SJSA1 (cell line): ENCODE measurements at regions not wholly inside any gene's neighbourhood (a gene's known extent, or its start where the extent isn't known, plus 50 kb on each side); places are given as distances from the start of the nearest gene placed in this dataset.

Source experiments
- DNase-seq, 2 experiments: peaks; one replicate each; pipeline ENCODE4 v3.0.0-alpha.2; 2015 to 2020; ENCODE audit warnings: low spot score in 2 of 2, low read depth in 1 of 2
- H3K27ac ChIP-seq: fragments of 250-450 bp; sonication (Bioruptor Pico); 2 replicates; pipeline ENCODE4 v1.5.1; 2020; ENCODE audit warnings: mild to moderate bottlenecking, moderate library complexity
- H3K27me3 ChIP-seq: fragments of 250-450 bp; sonication (Bioruptor Pico); replicated peaks from 2 replicates; pipeline ENCODE4 v1.5.1; 2020; ENCODE audit warnings: mild to moderate bottlenecking, moderate library complexity
- H3K36me3 ChIP-seq: fragments of 250-450 bp; sonication (Bioruptor Pico); 2 replicates; pipeline ENCODE4 v1.5.1; 2020; ENCODE audit warnings: mild to moderate bottlenecking
- H3K4me1 ChIP-seq: fragments of 250-450 bp; sonication (Bioruptor Pico); replicated peaks from 2 replicates; pipeline ENCODE4 v1.6.1; 2021; ENCODE audit warnings: mild to moderate bottlenecking
- H3K4me3 ChIP-seq: fragments of 250-450 bp; sonication (Bioruptor Pico); 2 replicates; pipeline ENCODE4 v1.5.1; 2020; ENCODE audit warnings: mild to moderate bottlenecking
- H3K9me3 ChIP-seq: fragments of 250-450 bp; sonication (Bioruptor Pico); replicated peaks from 2 replicates; pipeline ENCODE4 v1.5.1; 2020; ENCODE audit warnings: mild to moderate bottlenecking

GRCh38 chr9:30771163-30771708 is 1613.2 kb upstream of the ACO1 start:
- no peak overlapping the region for H3K4me3 ChIP-seq
- H3K9me3 ChIP-seq, result no peaks in the 10 kb centered on the region
- H3K27ac ChIP-seq, result no peak overlapping the region
- H3K4me1 ChIP-seq, result no peaks in the 10 kb centered on the region
- H3K27me3 ChIP-seq, result no peaks in the 10 kb centered on the region
- no peaks in the 10 kb centered on the region for H3K36me3 ChIP-seq
- no peak for DNase-seq

- Histone ChIP-seq H3K36me3 (no peaks in the 10 kb centered on the region), H3K4me3 (no peak overlapping the region), H3K27ac (no peak overlapping the region), H3K9me3 (no peaks in the 10 kb centered on the region), H3K4me1 (no peaks in the 10 kb centered on the region), H3K27me3 (no peaks in the 10 kb centered on the region)
- no peak for DNase-seq
Measured at GRCh38 chr9:30771760-30772159, 1612.7 kb upstream of the ACO1 start.

GRCh38 chr9:30773427-30773826 is 1611.0 kb upstream of the ACO1 start:
- H3K27me3 ChIP-seq, result no peaks in the 10 kb centered on the region
- H3K36me3 ChIP-seq, result no peaks in the 10 kb centered on the region
- DNase-seq, result no peak
- no peak overlapping the region for H3K27ac ChIP-seq
- no peaks in the 10 kb centered on the region for H3K9me3 ChIP-seq
- H3K4me3 ChIP-seq, result no peak overlapping the region
- no peaks in the 10 kb centered on the region for H3K4me1 ChIP-seq

- DNase-seq, result no peak
- no peaks in the 10 kb centered on the region for H3K9me3 ChIP-seq
- no peaks in the 10 kb centered on the region for H3K36me3 ChIP-seq
- H3K4me1 ChIP-seq, result no peaks in the 10 kb centered on the region
- no peak overlapping the region for H3K27ac ChIP-seq
- no peak overlapping the region for H3K4me3 ChIP-seq
- no peaks in the 10 kb centered on the region for H3K27me3 ChIP-seq
Measured at GRCh38 chr9:30774326-30774725, 1610.1 kb upstream of the ACO1 start.

- no peak for DNase-seq
- no peak overlapping the region for H3K27ac ChIP-seq
- H3K4me3 ChIP-seq, result no peak overlapping the region
- no peaks in the 10 kb centered on the region for H3K4me1 ChIP-seq
- no peaks in the 10 kb centered on the region for H3K27me3 ChIP-seq
- no peaks in the 10 kb centered on the region for H3K36me3 ChIP-seq
- no peaks in the 10 kb centered on the region for H3K9me3 ChIP-seq
Measured at GRCh38 chr9:30775236-30775635, 1609.2 kb upstream of the ACO1 start.

GRCh38 chr9:30796764-30797163 is 1587.7 kb upstream of the ACO1 start:
- Histone ChIP-seq H3K27me3 (no peaks in the 10 kb centered on the region), H3K27ac (no peak overlapping the region), H3K4me1 (no peaks in the 10 kb centered on the region), H3K9me3 (no peaks in the 10 kb centered on the region), H3K4me3 (no peak overlapping the region), H3K36me3 (no peaks in the 10 kb centered on the region)
- DNase-seq, result no peak

GRCh38 chr9:30799527-30800101 is 1584.8 kb upstream of the ACO1 start:
- Histone ChIP-seq H3K36me3 (no peaks in the 10 kb centered on the region), H3K27me3 (no peaks in the 10 kb centered on the region), H3K9me3 (no peaks in the 10 kb centered on the region), H3K4me1 (no peaks in the 10 kb centered on the region), H3K4me3 (no peak overlapping the region), H3K27ac (no peak overlapping the region)
- no peak for DNase-seq

GRCh38 chr9:30800421-30800820 is 1584.0 kb upstream of the ACO1 start:
- Histone ChIP-seq H3K27me3 (no peaks in the 10 kb centered on the region), H3K4me3 (no peak overlapping the region), H3K27ac (no peak overlapping the region), H3K36me3 (no peaks in the 10 kb centered on the region), H3K4me1 (no peaks in the 10 kb centered on the region), H3K9me3 (no peaks in the 10 kb centered on the region)
- DNase-seq, result no peak

GRCh38 chr9:30812821-30813220 is 1571.6 kb upstream of the ACO1 start:
- no peaks in the 10 kb centered on the region for H3K4me1 ChIP-seq
- no peak overlapping the region for H3K27ac ChIP-seq
- H3K27me3 ChIP-seq, result no peaks in the 10 kb centered on the region
- no peak for DNase-seq
- H3K4me3 ChIP-seq, result no peak overlapping the region
- no peaks in the 10 kb centered on the region for H3K36me3 ChIP-seq
- no peaks in the 10 kb centered on the region for H3K9me3 ChIP-seq

GRCh38 chr9:30815585-30815984 is 1568.9 kb upstream of the ACO1 start:
- H3K9me3 ChIP-seq, result no peaks in the 10 kb centered on the region
- H3K36me3 ChIP-seq, result no peaks in the 10 kb centered on the region
- no peak for DNase-seq
- no peak overlapping the region for H3K27ac ChIP-seq
- no peak overlapping the region for H3K4me3 ChIP-seq
- no peaks in the 10 kb centered on the region for H3K27me3 ChIP-seq
- H3K4me1 ChIP-seq, result no peaks in the 10 kb centered on the region

- DNase-seq, result no peak
- no peaks in the 10 kb centered on the region for H3K9me3 ChIP-seq
- no peaks in the 10 kb centered on the region for H3K27me3 ChIP-seq
- H3K27ac ChIP-seq, result no peak overlapping the region
- no peaks in the 10 kb centered on the region for H3K36me3 ChIP-seq
- no peaks in the 10 kb centered on the region for H3K4me1 ChIP-seq
- no peak overlapping the region for H3K4me3 ChIP-seq
Measured at GRCh38 chr9:30845136-30845535, 1539.3 kb upstream of the ACO1 start.

- no peak overlapping the region for H3K4me3 ChIP-seq
- no peaks in the 10 kb centered on the region for H3K36me3 ChIP-seq
- no peak overlapping the region for H3K27ac ChIP-seq
- DNase-seq, result no peak
- no peaks in the 10 kb centered on the region for H3K4me1 ChIP-seq
- H3K27me3 ChIP-seq, result no peaks in the 10 kb centered on the region
- no peaks in the 10 kb centered on the region for H3K9me3 ChIP-seq
Measured at GRCh38 chr9:30846651-30847050, 1537.8 kb upstream of the ACO1 start.

- H3K36me3 ChIP-seq, result no peaks in the 10 kb centered on the region
- H3K9me3 ChIP-seq, result no peaks in the 10 kb centered on the region
- no peak for DNase-seq
- no peak overlapping the region for H3K4me3 ChIP-seq
- no peaks in the 10 kb centered on the region for H3K4me1 ChIP-seq
- no peaks in the 10 kb centered on the region for H3K27me3 ChIP-seq
- no peak overlapping the region for H3K27ac ChIP-seq
Measured at GRCh38 chr9:30851600-30851999, 1532.8 kb upstream of the ACO1 start.

- Histone ChIP-seq H3K27ac (no peak overlapping the region), H3K4me3 (no peak overlapping the region), H3K4me1 (no peaks in the 10 kb centered on the region), H3K27me3 (no peaks in the 10 kb centered on the region), H3K36me3 (no peaks in the 10 kb centered on the region), H3K9me3 (no peaks in the 10 kb centered on the region)
- DNase-seq, result no peak
Measured at GRCh38 chr9:30900706-30901105, 1483.7 kb upstream of the ACO1 start.

- no peak for DNase-seq
- Histone ChIP-seq H3K36me3 (no peaks in the 10 kb centered on the region), H3K4me3 (no peak overlapping the region), H3K4me1 (no peaks in the 10 kb centered on the region), H3K9me3 (no peaks in the 10 kb centered on the region), H3K27ac (no peak overlapping the region), H3K27me3 (no peaks in the 10 kb centered on the region)
Measured at GRCh38 chr9:30913331-30913730, 1471.1 kb upstream of the ACO1 start.
